Dedifferentiated amniotic fluid mesenchymal stem cell (primary cell): ENCODE measurements at regions not wholly inside any gene's neighbourhood (a gene's known extent, or its start where the extent isn't known, plus 50 kb on each side); places are given as distances from the start of the nearest gene placed in this dataset.
"Not testable (repeated sequence)": the region's sequence is repeated elsewhere in the genome, so short reads cannot be mapped to it uniquely, and the experiment has no call there.

Source experiments
- DNase-seq: peaks from one replicate; pipeline ENCODE4 v3.0.0-alpha.2; 2016; ENCODE audit errors: extremely low spot score

- DNase-seq, result not testable (repeated sequence)
These were observed 671.6 kb downstream of the UTRN start for GRCh38 chr6:144956697-144957096.

- no peak for DNase-seq
These were observed 672.3 kb downstream of the UTRN start for GRCh38 chr6:144957236-144957937.

DNA sequence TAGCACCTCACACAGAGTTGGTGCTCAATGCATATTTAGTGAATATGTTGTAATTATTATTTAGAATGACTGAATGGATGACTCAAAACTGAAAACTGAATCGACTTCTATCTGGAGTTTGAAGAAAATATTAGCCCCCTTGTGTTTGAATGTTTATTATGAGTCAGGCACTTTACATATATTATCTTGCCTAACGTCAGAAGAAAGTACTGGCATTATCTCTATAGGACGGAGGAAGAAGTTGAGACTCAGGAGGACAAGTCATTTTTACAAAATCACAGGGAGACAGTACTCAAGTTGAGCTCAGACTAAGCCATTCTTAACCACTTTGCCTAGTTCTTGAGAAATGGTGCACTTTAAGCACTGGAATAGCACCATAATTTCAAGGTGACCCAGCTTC, 684.0 kb downstream of the UTRN start:
- no peak for DNase-seq

DNA sequence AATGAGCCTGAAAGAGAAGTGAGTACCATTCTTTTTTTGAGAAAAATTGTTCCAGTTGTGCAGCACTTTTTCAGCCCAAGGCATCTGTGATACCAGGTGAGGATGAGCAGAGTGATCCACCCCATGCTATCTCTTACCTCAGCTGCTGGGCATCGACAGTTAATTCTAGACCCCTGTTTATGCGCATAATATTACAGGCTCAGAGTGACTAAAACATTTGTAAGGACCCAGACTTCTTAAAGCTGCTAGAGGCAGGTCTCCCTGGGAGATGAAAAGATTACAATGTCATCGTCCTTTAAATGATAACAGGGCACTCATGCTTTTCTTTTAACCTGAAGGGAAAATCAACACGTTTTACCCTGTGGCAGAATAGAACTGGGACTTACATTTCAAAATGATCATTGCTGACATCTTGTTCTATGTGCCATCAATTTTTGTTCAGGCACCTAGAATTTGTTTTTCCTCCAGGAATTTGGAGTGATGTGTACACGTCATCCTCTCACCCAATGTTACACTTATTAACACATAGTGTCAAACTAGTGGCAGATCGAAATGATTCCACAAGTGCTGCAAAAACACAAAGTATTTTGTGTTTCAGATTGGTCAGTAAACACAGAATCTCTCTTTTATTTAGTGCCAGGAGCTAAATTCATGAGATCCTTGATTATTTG, 684.6 kb downstream of the UTRN start:
- DNase-seq, result no peak

GRCh38 chr6:144977250-144977864, 692.2 kb downstream of the UTRN start:
- DNase-seq, result not testable (repeated sequence)

- DNase-seq, result no peak
These were observed 693.1 kb downstream of the UTRN start for GRCh38 chr6:144978208-144978607.

GRCh38 chr6:144986271-144986670, 701.1 kb downstream of the UTRN start:
- no peak for DNase-seq

DNA sequence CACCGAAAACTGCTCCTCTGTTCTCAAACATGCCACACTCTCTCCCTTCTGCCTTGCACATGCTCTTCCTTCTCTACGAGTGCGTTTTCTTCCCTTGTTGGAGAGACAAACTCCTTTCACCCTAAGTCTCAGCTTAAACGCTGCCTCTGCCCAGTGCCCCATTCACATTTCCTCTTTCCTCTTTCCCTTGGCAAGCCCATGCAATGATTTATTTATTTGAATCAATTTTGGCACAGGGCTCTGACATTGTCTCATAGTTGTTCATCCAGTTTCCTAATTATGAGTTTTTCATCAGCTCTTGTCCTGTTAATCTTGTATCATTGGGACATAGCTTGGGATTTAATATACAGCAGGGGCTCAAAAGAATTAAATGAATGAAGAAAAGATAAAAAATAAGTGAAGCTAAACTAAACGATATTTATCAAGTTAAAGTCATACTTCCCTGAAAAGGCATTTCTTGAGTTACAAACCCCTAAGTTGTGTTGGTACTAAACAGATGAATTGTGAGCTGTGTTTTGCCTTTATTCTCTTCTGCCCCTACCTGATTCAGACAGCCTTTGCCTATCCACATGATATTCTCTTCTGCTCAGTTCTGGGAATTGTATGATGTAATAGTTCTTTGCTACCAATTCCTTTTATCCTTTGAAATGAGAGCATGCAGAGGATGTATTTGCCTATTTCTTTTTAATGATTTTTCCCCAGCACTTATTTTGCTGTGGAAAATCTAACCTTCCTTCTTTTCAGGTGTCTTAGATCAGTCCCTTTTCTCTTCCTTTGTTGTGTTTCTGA, 704.4 kb downstream of the UTRN start:
- DNase-seq, result no peak

- no peak for DNase-seq
These were observed 705.6 kb downstream of the UTRN start for GRCh38 chr6:144990784-144991183.

DNA sequence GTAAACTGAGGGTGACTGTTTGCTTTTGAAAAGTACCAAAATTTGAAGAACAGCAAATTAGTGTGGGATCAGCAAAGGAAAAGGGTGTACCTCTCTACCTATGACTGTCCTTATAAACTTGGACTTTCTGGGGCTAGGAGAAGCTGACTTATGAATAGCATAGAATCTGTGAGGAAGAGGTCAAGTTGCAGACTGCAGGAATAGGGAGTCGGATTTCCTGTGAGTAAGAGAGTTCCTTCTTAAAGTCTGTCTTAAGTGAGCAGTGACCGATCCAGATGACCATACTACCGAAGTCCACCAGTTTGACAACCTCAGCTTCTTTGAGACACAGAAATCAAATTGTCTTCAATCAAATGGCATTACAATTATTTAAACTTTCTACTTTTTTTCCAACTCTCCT, 708.7 kb downstream of the UTRN start:
- peak; percentile 18 for DNase-seq

- no peak for DNase-seq
These were observed 712.9 kb downstream of the UTRN start for GRCh38 chr6:144997996-144998395.

- DNase-seq, result no peak
These were observed 714.0 kb downstream of the UTRN start for GRCh38 chr6:144999127-144999526.

DNA sequence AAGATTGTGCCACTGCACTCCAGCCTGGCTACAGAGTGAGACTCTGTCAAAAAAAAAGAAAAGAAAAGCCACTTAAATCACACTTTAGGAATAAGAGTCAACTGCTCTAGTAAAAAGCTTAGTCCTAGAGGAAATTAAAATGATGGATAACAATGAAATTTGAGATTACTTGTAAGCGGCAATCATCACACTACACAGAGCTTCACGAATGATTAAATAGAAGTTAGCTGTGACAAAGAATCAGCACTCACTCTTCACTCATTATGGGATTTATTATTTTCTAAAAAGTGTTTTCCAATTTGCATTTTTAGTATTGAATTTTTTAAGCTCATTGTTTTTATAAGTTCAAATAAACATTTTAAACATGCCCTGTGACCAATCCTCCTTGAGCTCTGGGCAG, 718.0 kb downstream of the UTRN start:
- no peak for DNase-seq

DNA sequence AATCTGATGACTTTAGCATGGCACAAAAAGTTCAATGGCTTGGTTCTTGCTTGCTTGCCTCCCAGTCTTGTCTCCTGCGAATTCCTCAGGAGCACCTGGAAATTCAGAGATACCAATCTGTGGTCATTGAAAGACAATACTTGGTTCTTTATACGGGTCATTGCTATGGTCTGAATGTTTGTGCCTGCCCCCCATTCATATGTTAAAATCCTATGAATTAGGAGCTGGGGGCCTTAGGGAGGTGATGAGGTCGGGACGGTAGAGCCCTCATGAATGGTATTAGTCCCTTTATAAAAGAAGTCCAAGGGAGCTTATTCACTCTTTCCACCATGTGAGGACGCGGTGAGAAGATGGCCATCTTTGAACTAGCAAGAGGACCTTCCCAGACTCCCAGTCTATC, 721.8 kb downstream of the UTRN start:
- DNase-seq, result no peak

- DNase-seq, result no peak
These were observed 723.6 kb downstream of the UTRN start for GRCh38 chr6:145008715-145009114.

- DNase-seq, result no peak
These were observed 724.6 kb downstream of the UTRN start for GRCh38 chr6:145009711-145010110.

GRCh38 chr6:145012039-145012662, 723.2 kb downstream of the EPM2A start:
- DNase-seq, result no peak

DNA sequence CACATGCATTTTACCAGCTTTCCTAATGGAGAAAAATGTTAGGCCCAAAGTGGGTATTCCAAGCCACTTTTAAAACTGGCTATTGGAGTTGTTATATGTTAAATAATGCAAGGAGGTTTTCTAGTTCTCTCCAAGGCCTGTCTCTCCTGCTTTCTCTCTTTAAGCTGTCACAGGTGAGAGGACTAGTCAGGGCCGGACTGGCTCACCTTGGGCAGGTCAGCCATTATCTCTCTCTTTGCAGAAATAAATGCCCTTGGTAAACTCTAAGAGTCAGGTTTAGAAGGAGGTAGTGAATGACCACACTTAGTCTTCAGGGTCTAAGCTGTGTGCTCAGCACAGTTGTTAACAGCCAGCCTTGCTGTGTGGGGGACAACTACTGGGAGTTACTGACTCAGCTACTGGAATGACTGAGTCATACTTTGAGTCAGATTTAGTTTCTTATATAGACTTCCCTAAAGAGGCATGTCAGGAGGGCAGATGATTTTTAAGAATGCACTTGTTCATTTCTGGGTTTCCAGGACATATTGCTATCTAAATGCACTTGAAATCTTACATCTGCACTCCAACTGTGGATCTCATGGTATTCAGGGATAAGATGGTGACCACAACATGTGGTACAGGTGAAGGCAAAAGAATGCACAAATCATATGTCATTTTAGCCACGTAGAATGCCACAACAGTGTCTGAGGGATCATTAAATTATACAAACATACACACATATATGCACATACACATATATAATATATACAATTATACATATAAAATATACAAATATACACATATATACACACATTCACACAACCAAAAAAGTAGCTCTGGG, 719.4 kb downstream of the EPM2A start:
- DNase-seq, result peak; percentile 81

DNA sequence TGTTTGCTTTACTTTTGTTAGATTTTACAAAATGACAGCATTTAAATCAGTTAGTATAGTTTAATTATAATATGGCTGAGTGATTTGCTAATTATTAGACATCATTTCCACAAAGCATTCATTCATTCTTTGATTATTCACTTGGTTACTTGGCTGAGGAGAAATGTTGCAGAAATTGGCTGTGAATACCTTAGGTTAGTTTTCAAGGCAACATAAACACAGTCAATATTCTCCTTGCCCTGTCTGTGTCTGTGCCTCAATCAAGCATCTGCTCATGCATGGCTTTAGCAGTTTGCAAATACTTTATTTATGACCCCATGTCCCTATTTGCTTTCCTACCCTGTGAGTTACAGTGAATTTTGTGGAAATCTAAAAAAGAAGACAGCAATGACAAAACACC, 718.3 kb downstream of the EPM2A start:
- no peak for DNase-seq

DNA sequence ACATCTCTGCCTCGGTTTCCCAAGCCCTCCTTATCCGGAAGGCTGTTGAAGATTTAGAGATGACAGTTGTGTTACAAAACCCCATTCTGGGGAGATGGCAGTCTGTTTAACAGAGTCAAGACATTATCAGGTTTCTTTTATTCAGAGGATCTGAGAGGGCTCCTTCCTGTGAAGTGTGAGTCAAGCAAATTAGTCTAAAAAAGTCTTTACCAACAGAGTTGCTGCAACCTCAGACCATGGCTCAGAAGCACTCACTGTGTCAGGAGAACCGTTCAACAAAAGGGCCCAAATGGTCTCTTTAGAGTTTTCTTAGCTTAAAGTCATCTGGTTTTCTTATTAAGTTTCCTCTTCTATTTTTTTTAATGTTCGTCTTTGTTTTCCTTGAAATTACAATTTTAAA, 717.8 kb downstream of the EPM2A start:
- no peak for DNase-seq

- DNase-seq, result no peak
These were observed 717.3 kb downstream of the EPM2A start for GRCh38 chr6:145018027-145018426.
